H1 (cell line): ENCODE measurements at regions not wholly inside any gene's neighbourhood (a gene's known extent, or its start where the extent isn't known, plus 50 kb on each side); places are given as distances from the start of the nearest gene placed in this dataset.
A peak's percentile ranks its signal among the peaks of the same experiment; 100 is the strongest.

Experiments
- ATF2 ChIP-seq: IDR thresholded peaks from 2 replicates; pipeline ENCODE4 v1.6.1; 2012; ENCODE audit warnings: low read length, inconsistent platforms
- CHD7 ChIP-seq: fragments of 300-600 bp; sonication (generic); IDR thresholded peaks from 2 replicates; pipeline ENCODE4 v1.7.1; 2012; ENCODE audit warnings: low read length, moderate library complexity, mild to moderate bottlenecking, inconsistent platforms; ENCODE audit not compliant: insufficient replicate concordance
- NRF1 ChIP-seq: IDR thresholded peaks from 2 replicates; pipeline ENCODE4 v1.6.1; 2011; ENCODE audit warnings: mild to moderate bottlenecking, low read depth, low read length, improper control_type of control experiment
- SUZ12 ChIP-seq: fragments of 200-600 bp; sonication (generic); IDR thresholded peaks from 2 replicates; pipeline ENCODE4 v1.6.1; 2012; ENCODE audit warnings: mild to moderate bottlenecking, inconsistent platforms, low read length, moderate library complexity, mixed read lengths

- peak; percentile 31 for TF ChIP-seq CHD7
- no peak for TF ChIP-seq NRF1
- TF ChIP-seq ATF2 = 0 out of 2 replicates have a peak, but pooled peaks have one; percentile 8
- TF ChIP-seq SUZ12 = no peak
These were observed 250.3 kb upstream of the ZNF608 start (continued) for GRCh38 chr5:124996764-124997077.
